ENCODE measurements at regions not wholly inside any gene's neighbourhood (a gene's known extent, or its start where the extent isn't known, plus 50 kb on each side); places are given as distances from the start of the nearest gene placed in this dataset.
A peak's percentile ranks its signal among the peaks of the same experiment; 100 is the strongest.

GRCh38 chr14:34051966-34052657, 101.2 kb upstream of the EGLN3 start (continued):
- TF ChIP-seq TCF7 (IDR thresholded peaks at IDR 0.05; ENCODE audit: low read depth) (no peak), POLR2AphosphoS2 (IDR thresholded peaks at IDR 0.05; ENCODE audit: low read depth, low read length) (no peak), ELK4 (CRISPR knock-in tag; IDR thresholded peaks at IDR 0.05; ENCODE audit: borderline replicate concordance) (no peak), ARID4A (CRISPR knock-in tag; IDR thresholded peaks at IDR 0.05; ENCODE audit: borderline replicate concordance) (no peak), ZNF124 (CRISPR knock-in tag; IDR thresholded peaks at IDR 0.05) (no peak), TRIM24 (CRISPR knock-in tag; IDR thresholded peaks at IDR 0.05) (no peak), KMT2A (CRISPR knock-in tag; IDR thresholded peaks at IDR 0.05) (no peak), ZNF510 (CRISPR knock-in tag; IDR thresholded peaks at IDR 0.05; ENCODE audit: low read depth) (no peak), BCL3 (CRISPR knock-in tag; IDR thresholded peaks at IDR 0.05) (no peak; the same call in 1 of the 2 replicates), LCORL (IDR thresholded peaks at IDR 0.05) (no peak), LCORL (CRISPR knock-in tag; IDR thresholded peaks at IDR 0.05) (no peak; the same call in 1 of the 2 replicates), KDM6A (CRISPR knock-in tag; IDR thresholded peaks at IDR 0.05; ENCODE audit: low read depth) (peak; percentile 38; the same call in 1 of the 2 replicates), ZBTB1 (CRISPR knock-in tag; IDR thresholded peaks at IDR 0.05; ENCODE audit: borderline replicate concordance) (no peak), RBFOX2 (IDR thresholded peaks at IDR 0.05; ENCODE audit: low read depth, low read length) (peak; percentile 80), STAT6 (CRISPR knock-in tag; IDR thresholded peaks at IDR 0.05; ENCODE audit: borderline replicate concordance) (no peak), NR1H2 (CRISPR knock-in tag; IDR thresholded peaks at IDR 0.05; ENCODE audit: borderline replicate concordance, low read depth) (no peak), NFRKB (IDR thresholded peaks at IDR 0.05) (no peak), SRY (CRISPR knock-in tag; IDR thresholded peaks at IDR 0.05) (no peak), ZNF639 (CRISPR knock-in tag; conservative IDR thresholded peaks at IDR 0.05) (no peak), ZNF205 (CRISPR knock-in tag; IDR thresholded peaks at IDR 0.05) (0 out of 2 replicates have a peak, but pooled peaks have one; percentile 66), PAWR (CRISPR knock-in tag; IDR thresholded peaks at IDR 0.05; ENCODE audit: borderline replicate concordance) (no peak)

Measured in HepG2 (cell line).